Stomach (tissue), 8 donors: ENCODE measurements at regions not wholly inside any gene's neighbourhood (a gene's known extent, or its start where the extent isn't known, plus 50 kb on each side); places are given as distances from the start of the nearest gene placed in this dataset.
"Not testable (repeated sequence)": the region's sequence is repeated elsewhere in the genome, so short reads cannot be mapped to it uniquely, and the experiment has no call there.

Experiments used
- DNase-seq, 2 donors: peaks; one replicate each; pipeline versions ENCODE4 v3.0.0 to v3.0.0-alpha.2; 2013 to 2019
- H3K27ac ChIP-seq, 5 donors: fragments of 200-600 bp in 4 of 5; sonication (generic) in 4 of 5; one replicate each; pipeline ENCODE4 v1.5.1; 2013 to 2019; ENCODE audit warnings: mild to moderate bottlenecking in 1 of 5, moderate library complexity in 1 of 5
- H3K27me3 ChIP-seq, 3 donors: fragments of 200-600 bp; sonication (generic); one replicate each; pipeline ENCODE4 v1.5.1; 2017 to 2019; ENCODE audit warnings: mixed run types in 1 of 3
- H3K36me3 ChIP-seq, 4 donors: fragments of 200-600 bp; sonication (generic); 1 replicate in 3 of 4; 2 replicates in 1 of 4; pipeline ENCODE4 v1.5.1; 2016 to 2019
- H3K4me1 ChIP-seq, 4 donors: fragments of 200-600 bp; sonication (generic); one replicate each; pipeline ENCODE4 v1.5.1; 2016 to 2019
- H3K4me3 ChIP-seq, 4 donors: fragments of 200-600 bp; sonication (generic) in 3 of 4; one replicate each; pipeline ENCODE4 v1.5.1; 2016 to 2019; ENCODE audit warnings: mild to moderate bottlenecking in 1 of 4
- H3K9me3 ChIP-seq, 4 donors: fragments of 200-600 bp; sonication (generic); one replicate each; pipeline ENCODE4 v1.5.1; 2016 to 2019
- EP300 ChIP-seq: sonication (generic); formaldehyde crosslinking; IDR thresholded peaks from one replicate; pipeline ENCODE4 v1.6.1; 2017; ENCODE audit warnings: antibody characterized with exemption
- POLR2A ChIP-seq, 4 donors: fragments of 450-650 bp; IDR thresholded peaks; one replicate each; pipeline ENCODE4 v1.6.1; 2016; ENCODE audit warnings: antibody characterized with exemption in 4 of 4, control low read depth in 2 of 4, mild to moderate bottlenecking in 1 of 4, moderate library complexity in 1 of 4
- POLR2AphosphoS5 ChIP-seq, 3 donors: sonication (generic); formaldehyde crosslinking; IDR thresholded peaks; one replicate each; pipeline ENCODE4 v1.6.1; 2016; ENCODE audit warnings: antibody characterized with exemption in 3 of 3
- WGBS, 5 donors: extraction: QIAGEN DNeasy Blood & Tissue Kit in 3 of 5; methylation state at CpG; one replicate each; pipeline versions ENCODE4 v1.1.5 to v1.1.7; 2013 to 2018; 5-methylcytosine and 5-hydroxymethylcytosine counted together
- intact Hi-C: fragments of 100-400 bp; cut with DNase I; formaldehyde crosslinking; loops from one replicate; pipeline ENCODE4 v1.15.1; 2023; ENCODE audit warnings: low total_unique reads
- TF ChIP-seq, protein P1 (sequence below), 7 experiments: fragments of 450-650 bp in 4 of 7; fragments of 200-600 bp in 3 of 7; sonication (generic) in 3 of 7; IDR thresholded peaks; one replicate each; pipeline ENCODE4 v1.5.1; 2016 to 2019; ENCODE audit warnings: antibody characterized with exemption in 7 of 7, control low read depth in 2 of 7, mild to moderate bottlenecking in 1 of 7
- donor health status: healthy with polysubstance abuse.
- donor health status: Bipolar disorder and iron deficiency.
- donor health status: healthy.

- Histone ChIP-seq H3K9me3 (peaks cover 0 to 8% (median 0%) of the 10 kb centered on the region in 4 donors), H3K27ac (no peak overlapping the region), H3K27me3 (no peaks in the 10 kb centered on the region), H3K36me3 (no peaks in the 10 kb centered on the region), H3K4me1 (peaks cover 0 to 7% (median 0%) of the 10 kb centered on the region in 4 donors), H3K4me3 (no peak overlapping the region)
- 74 to 83% (median 79%) methylated on average over 3 of the region's 3 CpGs for WGBS, 5 donors
- no peak for DNase-seq
- TF ChIP-seq POLR2A (IDR thresholded peaks at IDR 0.05), result no peak
- intact Hi-C loops, result no loop called here
Measured at GRCh38 chr20:55937283-55937682, 68.0 kb downstream of the CBLN4 start.

- no peak overlapping the region for H3K4me3 ChIP-seq
- intact Hi-C loops, result no loop called here
- no peak overlapping the region for H3K27ac ChIP-seq
- H3K4me1 ChIP-seq, result peaks cover 0 to 7% (median 0%) of the 10 kb centered on the region in 4 donors
- H3K36me3 ChIP-seq, result no peaks in the 10 kb centered on the region
- DNase-seq, result no peak
- WGBS, 5 donors, result 72 to 83% (median 79%) methylated on average over 2 of the region's 2 CpGs
- no peak for TF ChIP-seq POLR2A (IDR thresholded peaks at IDR 0.05)
- TF ChIP-seq, protein P1, sequence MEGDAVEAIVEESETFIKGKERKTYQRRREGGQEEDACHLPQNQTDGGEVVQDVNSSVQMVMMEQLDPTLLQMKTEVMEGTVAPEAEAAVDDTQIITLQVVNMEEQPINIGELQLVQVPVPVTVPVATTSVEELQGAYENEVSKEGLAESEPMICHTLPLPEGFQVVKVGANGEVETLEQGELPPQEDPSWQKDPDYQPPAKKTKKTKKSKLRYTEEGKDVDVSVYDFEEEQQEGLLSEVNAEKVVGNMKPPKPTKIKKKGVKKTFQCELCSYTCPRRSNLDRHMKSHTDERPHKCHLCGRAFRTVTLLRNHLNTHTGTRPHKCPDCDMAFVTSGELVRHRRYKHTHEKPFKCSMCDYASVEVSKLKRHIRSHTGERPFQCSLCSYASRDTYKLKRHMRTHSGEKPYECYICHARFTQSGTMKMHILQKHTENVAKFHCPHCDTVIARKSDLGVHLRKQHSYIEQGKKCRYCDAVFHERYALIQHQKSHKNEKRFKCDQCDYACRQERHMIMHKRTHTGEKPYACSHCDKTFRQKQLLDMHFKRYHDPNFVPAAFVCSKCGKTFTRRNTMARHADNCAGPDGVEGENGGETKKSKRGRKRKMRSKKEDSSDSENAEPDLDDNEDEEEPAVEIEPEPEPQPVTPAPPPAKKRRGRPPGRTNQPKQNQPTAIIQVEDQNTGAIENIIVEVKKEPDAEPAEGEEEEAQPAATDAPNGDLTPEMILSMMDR (IDR thresholded peaks at IDR 0.05), result no peak
- no peak for TF ChIP-seq POLR2AphosphoS5 (IDR thresholded peaks at IDR 0.05)
- TF ChIP-seq EP300, result no peak
- peaks cover 0 to 8% (median 0%) of the 10 kb centered on the region in 4 donors for H3K9me3 ChIP-seq
- no peaks in the 10 kb centered on the region for H3K27me3 ChIP-seq
Measured at GRCh38 chr20:55936209-55936595, 69.1 kb downstream of the CBLN4 start.

DNA sequence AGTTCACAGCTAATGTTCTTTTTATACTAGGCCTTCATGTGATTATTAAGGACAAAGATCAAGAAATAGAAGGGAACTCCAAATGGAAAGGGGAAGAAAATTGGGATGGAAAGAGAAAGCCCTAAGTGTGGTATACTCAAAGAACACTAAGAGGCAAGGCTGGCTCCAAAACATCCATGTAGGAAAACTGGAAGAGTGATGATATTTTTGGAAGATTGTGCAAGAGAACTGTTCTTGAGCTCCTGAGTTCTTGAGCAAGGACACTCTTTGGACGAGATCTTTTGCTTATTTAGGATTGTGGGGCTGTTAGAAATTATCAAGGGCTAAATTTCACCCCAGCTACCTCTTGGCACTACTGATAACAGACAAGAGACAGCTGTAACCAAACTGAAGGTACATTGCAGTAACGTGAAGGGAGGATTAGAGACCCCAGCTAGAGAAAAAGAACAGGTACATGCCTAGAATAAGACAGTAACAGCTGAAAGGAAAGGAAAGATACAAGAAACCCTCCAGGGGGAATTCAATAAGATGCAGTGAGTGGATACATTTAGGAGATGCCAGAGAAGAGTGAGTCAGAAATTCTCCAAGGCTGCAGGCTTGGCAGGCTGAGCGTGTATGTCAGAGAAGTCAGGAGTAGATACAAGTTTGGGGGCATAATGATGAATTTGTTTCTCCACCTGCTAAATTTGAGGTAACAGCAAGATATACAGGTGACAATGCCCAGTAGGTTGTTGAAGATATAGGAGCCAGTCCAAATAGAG lies 69.7 kb downstream of the CBLN4 start:
- peak in 1 of 2 donors; percentile 15 for DNase-seq
- Histone ChIP-seq H3K4me1 (peaks cover 0 to 7% (median 0%) of the 10 kb centered on the region in 4 donors), H3K27ac (no peak overlapping the region), H3K9me3 (peaks cover 0 to 8% (median 0%) of the 10 kb centered on the region in 4 donors), H3K36me3 (no peaks in the 10 kb centered on the region), H3K27me3 (no peaks in the 10 kb centered on the region), H3K4me3 (no peak overlapping the region)
- 13 to 47% (median 39%) methylated on average over 3 of the region's 3 CpGs for WGBS, 5 donors
- intact Hi-C loops, result no loop called here
- no peak for TF ChIP-seq POLR2A (IDR thresholded peaks at IDR 0.05)
- TF ChIP-seq, protein P1 (IDR thresholded peaks at IDR 0.05), result no peak

GRCh38 chr20:55934146-55934545 lies 71.2 kb downstream of the CBLN4 start:
- H3K4me3 ChIP-seq, result no peak overlapping the region
- no peaks in the 10 kb centered on the region for H3K36me3 ChIP-seq
- DNase-seq, result no peak
- no peaks in the 10 kb centered on the region for H3K27me3 ChIP-seq
- 78 to 91% (median 86%) methylated on average over 2 of the region's 2 CpGs for WGBS, 5 donors
- no peaks in the 10 kb centered on the region for H3K9me3 ChIP-seq
- no peak overlapping the region for H3K27ac ChIP-seq
- intact Hi-C loops, result no loop called here
- peaks cover 0 to 7% (median 0%) of the 10 kb centered on the region in 4 donors for H3K4me1 ChIP-seq
- TF ChIP-seq POLR2AphosphoS5 (IDR thresholded peaks at IDR 0.05) (no peak), POLR2A (IDR thresholded peaks at IDR 0.05) (no peak), EP300 (no peak)
- TF ChIP-seq, protein P1 (IDR thresholded peaks at IDR 0.05), result no peak

DNA sequence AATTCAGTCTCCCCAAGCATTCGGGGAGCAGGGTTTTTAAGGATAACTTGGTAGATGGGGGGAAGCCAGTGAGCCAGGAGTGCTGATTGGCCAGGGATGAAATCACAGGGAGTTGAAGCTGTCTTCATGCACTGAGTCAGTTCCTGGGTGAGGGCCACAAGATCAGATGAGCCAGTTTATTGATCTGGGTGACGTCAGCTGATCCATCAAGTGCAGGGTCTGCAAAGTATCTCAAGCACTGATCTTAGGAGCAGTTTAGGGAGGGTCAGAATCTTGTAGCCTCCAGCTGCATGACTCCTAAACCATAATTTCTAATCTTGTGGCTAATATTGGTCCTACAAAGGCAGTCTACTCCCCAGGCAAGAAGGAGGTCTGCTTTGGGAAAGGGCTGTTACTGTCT lies 74.4 kb downstream of the CBLN4 start:
- DNase-seq, H3K27me3 ChIP-seq, H3K9me3 ChIP-seq, intact Hi-C loops, H3K27ac ChIP-seq, H3K4me3 ChIP-seq, H3K36me3 ChIP-seq, H3K4me1 ChIP-seq: not testable (repeated sequence)
- 63 to 79% (median 69%) methylated on average over 2 of the region's 2 CpGs for WGBS, 5 donors
